AG09319 (cell line): ENCODE measurements at regions not wholly inside any gene's neighbourhood (a gene's known extent, or its start where the extent isn't known, plus 50 kb on each side); places are given as distances from the start of the nearest gene placed in this dataset.

Source experiments
- DNase-seq: peaks from one replicate; pipeline ENCODE4 v3.0.0-alpha.2; 2010; ENCODE audit warnings: low read depth; ENCODE audit errors: extremely low read depth
- TF ChIP-seq, protein P1 (sequence below): IDR thresholded peaks from 2 replicates; pipeline ENCODE4 v1.5.1; 2011; ENCODE audit warnings: low read depth, mild to moderate bottlenecking, inconsistent platforms, low read length, moderate library complexity

DNA sequence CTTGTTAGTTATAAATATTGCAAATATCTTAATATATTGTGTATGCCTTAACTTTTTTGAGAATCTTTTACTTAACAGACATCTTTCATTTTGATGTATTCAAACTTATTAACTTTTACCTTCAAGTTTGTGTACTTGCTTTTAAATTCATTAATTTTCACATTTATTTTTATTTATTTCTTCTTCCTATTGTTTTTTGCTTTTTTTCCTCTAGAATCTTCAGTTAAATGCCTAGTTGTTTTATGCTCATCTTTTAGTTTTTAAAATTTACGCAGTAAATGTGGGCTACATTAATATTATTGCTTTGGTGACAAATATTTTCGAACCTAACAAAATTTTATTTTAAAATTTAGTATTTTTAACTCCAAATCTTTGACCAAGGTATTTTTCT, 89.0 kb downstream of the TNFAIP3 start:
- DNase-seq, result no peak
- TF ChIP-seq, protein P1, sequence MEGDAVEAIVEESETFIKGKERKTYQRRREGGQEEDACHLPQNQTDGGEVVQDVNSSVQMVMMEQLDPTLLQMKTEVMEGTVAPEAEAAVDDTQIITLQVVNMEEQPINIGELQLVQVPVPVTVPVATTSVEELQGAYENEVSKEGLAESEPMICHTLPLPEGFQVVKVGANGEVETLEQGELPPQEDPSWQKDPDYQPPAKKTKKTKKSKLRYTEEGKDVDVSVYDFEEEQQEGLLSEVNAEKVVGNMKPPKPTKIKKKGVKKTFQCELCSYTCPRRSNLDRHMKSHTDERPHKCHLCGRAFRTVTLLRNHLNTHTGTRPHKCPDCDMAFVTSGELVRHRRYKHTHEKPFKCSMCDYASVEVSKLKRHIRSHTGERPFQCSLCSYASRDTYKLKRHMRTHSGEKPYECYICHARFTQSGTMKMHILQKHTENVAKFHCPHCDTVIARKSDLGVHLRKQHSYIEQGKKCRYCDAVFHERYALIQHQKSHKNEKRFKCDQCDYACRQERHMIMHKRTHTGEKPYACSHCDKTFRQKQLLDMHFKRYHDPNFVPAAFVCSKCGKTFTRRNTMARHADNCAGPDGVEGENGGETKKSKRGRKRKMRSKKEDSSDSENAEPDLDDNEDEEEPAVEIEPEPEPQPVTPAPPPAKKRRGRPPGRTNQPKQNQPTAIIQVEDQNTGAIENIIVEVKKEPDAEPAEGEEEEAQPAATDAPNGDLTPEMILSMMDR, result no peak

DNA sequence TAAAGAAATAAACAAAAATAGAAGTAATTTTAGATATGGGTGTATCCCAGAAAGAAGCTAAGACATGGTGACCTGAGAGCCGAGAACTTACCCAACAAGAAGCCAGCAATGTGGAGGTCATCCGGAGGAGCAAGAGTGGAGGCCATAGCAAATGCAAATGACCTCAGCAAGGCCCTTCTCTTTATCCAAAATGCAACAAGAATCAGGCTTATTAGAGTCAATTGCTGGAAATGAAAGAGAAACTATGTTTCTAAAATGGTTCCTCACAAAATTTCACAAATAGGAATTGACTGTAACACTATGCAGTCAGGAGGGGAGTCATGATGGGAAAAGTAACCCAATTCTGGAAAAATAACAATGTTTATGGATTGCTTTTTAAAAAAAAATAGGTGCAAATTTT, 90.4 kb downstream of the TNFAIP3 start:
- DNase-seq, result no peak
- TF ChIP-seq, protein P1, result no peak

DNA sequence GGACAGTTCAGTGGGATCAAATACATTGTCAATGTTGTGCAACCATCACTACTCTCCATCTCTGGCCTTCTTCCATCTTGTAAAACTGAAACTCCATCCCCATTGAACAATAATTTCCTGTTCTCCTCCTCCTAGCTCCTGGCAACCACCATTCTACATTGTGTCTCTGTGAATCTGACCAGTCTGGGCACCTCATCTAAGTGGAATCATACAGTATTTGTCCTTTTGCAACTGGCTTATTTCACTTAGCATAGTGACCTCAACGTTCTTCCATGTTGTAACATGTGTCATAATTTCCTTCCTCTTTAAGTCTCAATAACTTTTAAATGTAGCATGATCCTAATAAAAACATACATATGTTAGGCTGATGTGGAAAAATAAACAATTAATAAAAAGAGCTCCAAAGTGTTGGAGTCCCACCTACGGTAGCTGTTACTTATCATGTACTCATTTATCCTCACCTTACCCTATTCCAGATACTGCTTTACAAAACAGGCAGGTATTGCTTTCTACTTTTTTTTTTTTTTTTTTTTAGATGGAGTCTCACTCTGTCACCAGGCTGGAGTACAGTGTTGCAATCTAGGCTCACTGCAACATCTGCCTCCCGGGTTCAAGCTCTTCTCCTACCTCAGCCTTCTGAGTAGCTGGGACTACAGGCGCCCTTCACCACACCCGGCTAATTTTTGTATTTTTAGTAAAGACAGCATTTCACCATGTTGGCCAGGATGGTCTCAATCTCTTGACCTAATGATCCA, 91.9 kb downstream of the TNFAIP3 start:
- TF ChIP-seq, protein P1, result no peak
- no peak for DNase-seq

DNA sequence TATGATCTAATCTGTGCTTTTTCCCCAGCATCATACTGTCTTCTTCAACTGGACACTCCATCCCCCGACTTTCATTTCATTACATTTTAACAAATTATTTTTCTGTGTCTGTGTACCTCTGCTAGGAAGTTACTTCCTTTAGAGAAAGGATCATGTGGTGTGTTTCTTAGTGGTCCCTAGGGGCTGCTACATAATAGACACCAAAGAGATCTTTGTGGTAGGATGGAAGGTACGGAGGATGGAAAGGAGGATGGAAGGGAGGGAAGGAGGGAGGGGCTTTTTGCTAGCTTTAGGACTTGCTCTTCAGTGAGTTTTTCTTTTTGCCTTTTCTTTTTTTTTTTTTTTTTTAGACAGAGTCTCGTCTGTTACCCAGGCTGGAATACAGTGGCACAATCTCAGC, 95.7 kb downstream of the TNFAIP3 start:
- TF ChIP-seq, protein P1, result no peak
- DNase-seq, result no peak

DNA sequence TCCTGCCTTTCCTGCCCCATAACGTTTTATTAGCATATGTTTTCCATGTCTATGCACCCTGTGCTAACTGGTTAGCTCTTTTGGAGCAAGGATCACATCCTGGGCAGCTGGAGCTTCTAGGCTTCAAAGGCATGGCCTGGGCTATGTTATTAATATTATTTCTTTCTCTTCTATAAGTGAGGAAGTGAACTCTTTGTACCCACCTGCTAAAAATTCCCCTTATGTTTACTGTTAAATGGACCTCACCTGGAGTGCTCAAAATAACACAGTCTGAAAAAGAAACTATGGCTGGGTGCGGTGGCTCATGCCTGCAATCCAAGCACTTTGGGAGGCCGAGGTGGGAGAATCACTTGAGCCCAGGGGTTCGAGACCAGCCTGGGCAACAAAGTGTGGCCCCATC, 97.8 kb downstream of the TNFAIP3 start:
- TF ChIP-seq, protein P1, result no peak
- DNase-seq, result no peak

DNA sequence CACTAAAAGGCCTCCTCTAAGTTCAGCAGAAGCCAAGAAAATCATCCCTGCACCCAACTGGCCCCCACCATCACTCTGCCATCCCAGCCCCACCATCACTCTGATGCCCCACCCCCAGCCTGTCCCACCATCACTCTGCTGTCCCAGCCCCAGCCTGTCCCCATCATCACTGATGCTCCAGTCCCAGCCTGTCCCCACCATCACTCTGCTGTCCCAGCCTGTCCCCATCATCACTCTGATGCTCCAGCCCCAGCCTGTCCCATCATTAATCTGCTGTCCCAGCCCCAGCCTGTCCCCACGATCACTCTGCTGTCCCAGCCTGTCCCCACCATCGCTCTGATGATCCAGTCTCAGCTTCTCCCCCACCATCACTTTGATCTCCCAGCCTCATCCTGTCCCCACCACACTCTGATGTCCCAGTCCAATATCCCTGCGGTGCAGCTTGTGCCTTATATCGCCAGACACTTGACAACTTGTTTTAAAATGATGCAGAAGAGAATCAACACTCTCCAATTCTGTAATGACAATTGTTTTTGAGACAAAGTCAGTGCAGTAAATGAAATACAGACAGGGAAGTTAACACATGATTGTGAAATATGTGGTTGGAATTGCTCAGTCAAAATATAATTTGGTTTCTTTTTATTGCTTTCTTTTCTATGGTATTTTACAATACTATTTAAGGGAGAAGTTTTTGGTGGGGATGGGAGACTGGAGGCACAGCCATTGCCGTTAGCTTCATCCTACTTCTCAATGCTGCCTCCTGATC, 100.8 kb downstream of the TNFAIP3 start:
- TF ChIP-seq, protein P1, result no peak
- no peak for DNase-seq

DNA sequence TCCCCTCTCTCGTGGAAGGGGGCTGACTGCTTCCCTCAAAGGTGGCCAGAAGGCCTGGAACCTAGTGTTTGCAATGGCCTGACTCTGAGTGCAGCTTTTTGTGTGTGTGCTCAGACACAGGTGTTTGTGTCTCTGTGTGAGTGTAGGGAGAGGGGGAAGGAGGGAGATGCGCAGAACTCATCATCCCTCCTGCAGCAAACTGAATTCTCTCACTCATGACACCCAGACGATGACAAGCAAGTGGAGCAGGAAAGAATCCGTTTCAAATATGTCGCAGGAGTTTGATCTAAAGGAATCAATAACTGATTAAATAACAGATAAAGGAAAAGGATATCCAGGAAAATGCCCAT, 101.4 kb downstream of the TNFAIP3 start:
- TF ChIP-seq, protein P1, result no peak
- no peak for DNase-seq
